ENCODE measurements at regions not wholly inside any gene's neighbourhood (a gene's known extent, or its start where the extent isn't known, plus 50 kb on each side); places are given as distances from the start of the nearest gene placed in this dataset.

- Histone ChIP-seq H3K4me1 (ENCODE audit: control insufficient read depth, insufficient read depth, low read length) (no peaks in the 10 kb centered on the region), H3K4me3 (ENCODE audit: low read depth, low read length) (no peak overlapping the region), H3K9me3 (ENCODE audit: control insufficient read depth, insufficient read depth, low read length) (no peaks in the 10 kb centered on the region), H3K27ac (ENCODE audit: low read depth, low read length) (no peak overlapping the region), H3K27me3 (ENCODE audit: control insufficient read depth, insufficient read depth, low read length) (no peaks in the 10 kb centered on the region), H3K9ac (ENCODE audit: low read depth, low read length) (no peak overlapping the region), H3K36me3 (ENCODE audit: control insufficient read depth, insufficient read depth, low read length) (no peaks in the 10 kb centered on the region)
These were observed 261.6 kb downstream of the VPS13C start for GRCh38 chr15:61798631-61799030.

DNA sequence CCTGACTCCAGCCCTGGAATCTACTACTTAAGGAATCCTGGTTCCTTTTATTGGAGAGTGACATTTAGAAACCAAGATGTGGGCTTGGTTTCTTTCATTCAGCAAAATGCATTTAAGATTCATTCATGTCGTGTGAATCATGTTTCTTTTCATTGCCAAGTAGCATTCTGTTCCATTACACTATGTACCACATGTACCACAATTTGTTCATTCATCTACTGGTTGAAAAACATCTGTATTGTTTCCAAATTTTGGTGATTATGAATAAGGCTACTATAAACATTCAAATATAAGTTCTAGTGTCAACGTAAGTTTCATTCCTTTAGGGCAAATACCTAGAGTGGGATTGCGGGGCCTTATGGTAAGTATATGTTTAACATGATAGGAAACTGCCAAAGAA is 264.2 kb downstream of the VPS13C start:
- Histone ChIP-seq H3K4me1 (ENCODE audit: control insufficient read depth, insufficient read depth, low read length) (no peaks in the 10 kb centered on the region), H3K4me3 (ENCODE audit: low read depth, low read length) (no peak overlapping the region), H3K9ac (ENCODE audit: low read depth, low read length) (no peak overlapping the region)

GRCh38 chr15:61794881-61795280 is 265.4 kb downstream of the VPS13C start:
- Histone ChIP-seq H3K9ac (ENCODE audit: low read depth, low read length) (no peak overlapping the region), H3K27ac (ENCODE audit: low read depth, low read length) (no peak overlapping the region), H3K4me1 (ENCODE audit: control insufficient read depth, insufficient read depth, low read length) (no peaks in the 10 kb centered on the region), H3K4me3 (ENCODE audit: low read depth, low read length) (no peak overlapping the region), H3K27me3 (ENCODE audit: control insufficient read depth, insufficient read depth, low read length) (no peaks in the 10 kb centered on the region), H3K36me3 (ENCODE audit: control insufficient read depth, insufficient read depth, low read length) (no peaks in the 10 kb centered on the region), H3K9me3 (ENCODE audit: control insufficient read depth, insufficient read depth, low read length) (no peaks in the 10 kb centered on the region)

More for the DNA sequence above, 264.2 kb downstream of the VPS13C start:
- Histone ChIP-seq H3K36me3 (ENCODE audit: control insufficient read depth, insufficient read depth, low read length) (no peaks in the 10 kb centered on the region), H3K9me3 (ENCODE audit: control insufficient read depth, insufficient read depth, low read length) (no peaks in the 10 kb centered on the region), H3K27me3 (ENCODE audit: control insufficient read depth, insufficient read depth, low read length) (no peaks in the 10 kb centered on the region), H3K27ac (ENCODE audit: low read depth, low read length) (no peak overlapping the region)

GRCh38 chr15:61794276-61794675 is 266.0 kb downstream of the VPS13C start:
- no peaks in the 10 kb centered on the region for H3K27me3 ChIP-seq (ENCODE audit: control insufficient read depth, insufficient read depth, low read length)
- H3K36me3 ChIP-seq (ENCODE audit: control insufficient read depth, insufficient read depth, low read length): no peaks in the 10 kb centered on the region
- no peak overlapping the region for H3K27ac ChIP-seq (ENCODE audit: low read depth, low read length)
- no peak overlapping the region for H3K4me3 ChIP-seq (ENCODE audit: low read depth, low read length)
- H3K4me1 ChIP-seq (ENCODE audit: control insufficient read depth, insufficient read depth, low read length): no peaks in the 10 kb centered on the region
- H3K9ac ChIP-seq (ENCODE audit: low read depth, low read length): no peak overlapping the region
- no peaks in the 10 kb centered on the region for H3K9me3 ChIP-seq (ENCODE audit: control insufficient read depth, insufficient read depth, low read length)

DNA sequence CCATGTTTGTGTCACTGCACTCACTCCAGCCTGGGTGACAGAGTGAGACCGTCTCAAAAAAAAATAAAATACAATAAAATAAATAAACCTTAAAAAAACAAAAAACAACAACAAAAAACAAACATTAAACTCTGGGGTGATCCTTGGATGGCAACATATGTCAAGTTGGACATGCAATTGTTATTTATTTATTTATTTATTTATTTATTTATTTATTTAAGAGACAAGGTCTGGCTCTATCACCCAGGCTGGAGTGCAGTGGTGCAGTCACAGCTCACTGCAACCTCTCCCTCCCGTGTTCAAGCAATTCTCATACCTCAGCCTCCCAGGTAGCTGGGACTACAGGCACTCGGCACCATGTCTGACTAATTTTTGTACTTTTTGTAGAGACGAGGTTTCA is 275.5 kb downstream of the VPS13C start:
- no peaks in the 10 kb centered on the region for H3K27me3 ChIP-seq (ENCODE audit: control insufficient read depth, insufficient read depth, low read length)
- no peaks in the 10 kb centered on the region for H3K9me3 ChIP-seq (ENCODE audit: control insufficient read depth, insufficient read depth, low read length)
- no peaks in the 10 kb centered on the region for H3K36me3 ChIP-seq (ENCODE audit: control insufficient read depth, insufficient read depth, low read length)
- no peak overlapping the region for H3K27ac ChIP-seq (ENCODE audit: low read depth, low read length)
- H3K4me1 ChIP-seq (ENCODE audit: control insufficient read depth, insufficient read depth, low read length): no peaks in the 10 kb centered on the region
- no peak overlapping the region for H3K9ac ChIP-seq (ENCODE audit: low read depth, low read length)
- no peak overlapping the region for H3K4me3 ChIP-seq (ENCODE audit: low read depth, low read length)

DNA sequence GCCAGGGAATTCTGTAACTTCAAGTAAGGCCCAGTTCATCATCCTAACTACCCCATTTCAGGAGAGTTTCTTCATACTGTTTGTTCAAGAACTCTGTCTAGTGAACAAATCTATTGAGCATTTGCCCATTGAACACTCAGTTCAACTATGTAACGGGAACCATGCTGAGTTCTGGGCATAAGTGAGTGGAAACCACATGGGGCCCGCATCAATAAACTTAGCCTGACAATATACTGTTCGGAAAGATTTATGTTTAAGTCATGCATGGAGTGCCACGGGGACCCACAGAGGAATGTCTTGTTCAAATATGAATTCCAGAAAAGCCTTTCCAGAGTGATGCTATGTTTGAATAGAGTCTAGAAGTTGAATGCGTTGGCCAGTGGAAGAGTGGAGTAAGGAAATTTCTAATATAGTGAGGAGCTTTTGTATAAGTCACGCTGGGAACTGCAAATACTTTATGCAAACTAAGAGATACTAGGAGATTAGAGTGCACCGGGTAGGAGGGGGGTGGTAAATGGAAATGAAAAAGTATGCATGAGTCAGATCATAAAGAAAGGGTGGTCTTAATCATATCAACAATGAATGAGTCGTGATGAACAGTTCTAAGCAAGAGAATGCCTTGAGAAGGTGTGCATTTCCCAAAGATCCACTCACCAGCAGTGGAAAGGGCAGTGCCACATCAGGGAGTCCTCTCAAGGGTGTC is 279.8 kb downstream of the VPS13C start:
- no peaks in the 10 kb centered on the region for H3K36me3 ChIP-seq (ENCODE audit: control insufficient read depth, insufficient read depth, low read length)
- H3K27me3 ChIP-seq (ENCODE audit: control insufficient read depth, insufficient read depth, low read length): no peaks in the 10 kb centered on the region
- no peaks in the 10 kb centered on the region for H3K4me1 ChIP-seq (ENCODE audit: control insufficient read depth, insufficient read depth, low read length)
- H3K27ac ChIP-seq (ENCODE audit: low read depth, low read length): no peak overlapping the region
- H3K4me3 ChIP-seq (ENCODE audit: low read depth, low read length): no peak overlapping the region
- no peaks in the 10 kb centered on the region for H3K9me3 ChIP-seq (ENCODE audit: control insufficient read depth, insufficient read depth, low read length)
- no peak overlapping the region for H3K9ac ChIP-seq (ENCODE audit: low read depth, low read length)

DNA sequence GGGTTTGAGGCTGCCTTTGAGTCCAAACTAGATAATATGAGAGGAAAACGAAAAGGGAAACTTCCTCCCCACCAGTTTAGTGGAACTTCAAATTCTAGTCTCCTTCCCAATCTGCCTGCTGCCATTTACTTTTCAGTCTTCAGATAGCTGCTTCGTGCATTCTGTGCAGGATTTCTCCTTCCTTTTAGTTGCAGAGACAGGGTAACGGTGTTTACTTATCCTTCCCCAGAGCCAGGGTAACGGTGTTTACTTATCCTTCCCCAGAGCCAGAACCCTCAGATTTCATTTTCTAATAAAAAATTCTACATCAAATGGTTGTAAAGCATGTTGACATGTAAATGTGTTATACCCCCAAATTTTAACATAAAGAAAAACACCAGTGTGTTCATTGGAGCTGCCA is 282.6 kb downstream of the VPS13C start:
- Histone ChIP-seq H3K27ac (ENCODE audit: low read depth, low read length) (no peak overlapping the region), H3K4me3 (ENCODE audit: low read depth, low read length) (no peak overlapping the region), H3K36me3 (ENCODE audit: control insufficient read depth, insufficient read depth, low read length) (no peaks in the 10 kb centered on the region), H3K4me1 (ENCODE audit: control insufficient read depth, insufficient read depth, low read length) (no peaks in the 10 kb centered on the region), H3K9ac (ENCODE audit: low read depth, low read length) (no peak overlapping the region), H3K27me3 (ENCODE audit: control insufficient read depth, insufficient read depth, low read length) (no peaks in the 10 kb centered on the region), H3K9me3 (ENCODE audit: control insufficient read depth, insufficient read depth, low read length) (no peaks in the 10 kb centered on the region)

GRCh38 chr15:61769557-61769956 is 290.7 kb downstream of the VPS13C start:
- H3K36me3 ChIP-seq (ENCODE audit: control insufficient read depth, insufficient read depth, low read length): no peaks in the 10 kb centered on the region
- peaks cover 7% of the 10 kb centered on the region for H3K4me1 ChIP-seq (ENCODE audit: control insufficient read depth, insufficient read depth, low read length)
- H3K27me3 ChIP-seq (ENCODE audit: control insufficient read depth, insufficient read depth, low read length): no peaks in the 10 kb centered on the region
- no peak overlapping the region for H3K4me3 ChIP-seq (ENCODE audit: low read depth, low read length)
- no peaks in the 10 kb centered on the region for H3K9me3 ChIP-seq (ENCODE audit: control insufficient read depth, insufficient read depth, low read length)
- no peak overlapping the region for H3K27ac ChIP-seq (ENCODE audit: low read depth, low read length)
- no peak overlapping the region for H3K9ac ChIP-seq (ENCODE audit: low read depth, low read length)

- Histone ChIP-seq H3K36me3 (ENCODE audit: control insufficient read depth, insufficient read depth, low read length) (no peaks in the 10 kb centered on the region), H3K9me3 (ENCODE audit: control insufficient read depth, insufficient read depth, low read length) (no peaks in the 10 kb centered on the region), H3K9ac (ENCODE audit: low read depth, low read length) (no peak overlapping the region)
These were observed 292.1 kb downstream of the VPS13C start for GRCh38 chr15:61768131-61768530.

DNA sequence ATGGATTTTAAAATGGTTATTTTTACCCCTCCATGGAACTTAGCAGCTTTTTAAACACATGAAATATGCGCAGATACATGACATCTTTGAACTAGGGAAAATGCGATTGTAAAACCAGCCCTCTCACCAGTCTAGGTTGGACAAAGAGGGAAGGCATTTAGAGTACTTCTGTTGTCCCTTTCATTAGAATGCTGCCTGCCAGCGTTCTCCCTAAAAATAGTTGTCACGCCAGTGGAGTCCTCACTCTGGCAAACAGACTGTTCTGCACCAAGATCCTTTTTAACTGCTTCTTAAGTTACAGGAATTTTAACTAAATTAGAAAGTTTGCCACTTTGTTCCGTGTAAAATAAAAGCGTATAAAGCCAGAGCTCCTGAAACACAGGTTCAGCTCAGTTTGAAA is 295.3 kb downstream of the VPS13C start:
- no peaks in the 10 kb centered on the region for H3K27me3 ChIP-seq (ENCODE audit: control insufficient read depth, insufficient read depth, low read length)
- no peak overlapping the region for H3K9ac ChIP-seq (ENCODE audit: low read depth, low read length)
- peaks cover 10% of the 10 kb centered on the region for H3K4me1 ChIP-seq (ENCODE audit: control insufficient read depth, insufficient read depth, low read length)
- no peak overlapping the region for H3K27ac ChIP-seq (ENCODE audit: low read depth, low read length)
- no peaks in the 10 kb centered on the region for H3K9me3 ChIP-seq (ENCODE audit: control insufficient read depth, insufficient read depth, low read length)
- H3K36me3 ChIP-seq (ENCODE audit: control insufficient read depth, insufficient read depth, low read length): no peaks in the 10 kb centered on the region
- H3K4me3 ChIP-seq (ENCODE audit: low read depth, low read length): no peak overlapping the region

More at GRCh38 chr15:61768131-61768530, 292.1 kb downstream of the VPS13C start:
- Histone ChIP-seq H3K4me3 (ENCODE audit: low read depth, low read length) (no peak overlapping the region), H3K4me1 (ENCODE audit: control insufficient read depth, insufficient read depth, low read length) (peaks cover 10% of the 10 kb centered on the region), H3K27ac (ENCODE audit: low read depth, low read length) (no peak overlapping the region), H3K27me3 (ENCODE audit: control insufficient read depth, insufficient read depth, low read length) (no peaks in the 10 kb centered on the region)

GRCh38 chr15:61764141-61764540 is 296.1 kb downstream of the VPS13C start:
- Histone ChIP-seq H3K4me3 (ENCODE audit: low read depth, low read length) (no peak overlapping the region), H3K27me3 (ENCODE audit: control insufficient read depth, insufficient read depth, low read length) (no peaks in the 10 kb centered on the region), H3K4me1 (ENCODE audit: control insufficient read depth, insufficient read depth, low read length) (peaks cover 10% of the 10 kb centered on the region)

More at GRCh38 chr15:61764141-61764540, 296.1 kb downstream of the VPS13C start:
- no peak overlapping the region for H3K9ac ChIP-seq (ENCODE audit: low read depth, low read length)
- H3K36me3 ChIP-seq (ENCODE audit: control insufficient read depth, insufficient read depth, low read length): no peaks in the 10 kb centered on the region
- no peaks in the 10 kb centered on the region for H3K9me3 ChIP-seq (ENCODE audit: control insufficient read depth, insufficient read depth, low read length)
- no peak overlapping the region for H3K27ac ChIP-seq (ENCODE audit: low read depth, low read length)

All from HUES48 (cell line).